ENCODE measurements at regions not wholly inside any gene's neighbourhood (a gene's known extent, or its start where the extent isn't known, plus 50 kb on each side); places are given as distances from the start of the nearest gene placed in this dataset.

GRCh38 chr10:85145966-85146365 lies 817.6 kb downstream of the CCSER2 start:
- Histone ChIP-seq H3K4me3 (ENCODE audit: low read depth, low read length) (no peak overlapping the region), H3K4me1 (ENCODE audit: control insufficient read depth in 1 of 2, insufficient read depth in 2 of 2, low read length in 2 of 2) (no peaks in the 10 kb centered on the region), H3K4ac (ENCODE audit: low read depth, low read length) (no peak overlapping the region), H3K9ac (ENCODE audit: low read length) (no peak overlapping the region), H4K91ac (ENCODE audit: low read depth, low read length) (no peak overlapping the region), H3K79me2 (ENCODE audit: control insufficient read depth, insufficient read depth, low read length, poor library complexity) (no peaks in the 10 kb centered on the region), H3K27me3 (ENCODE audit: insufficient read depth, low read length) (no peaks in the 10 kb centered on the region), H3K27ac (ENCODE audit: low read depth, low read length) (no peak overlapping the region), H4K12ac (ENCODE audit: low read depth, low read length) (no peak overlapping the region), H3K14ac (ENCODE audit: low read length) (no peak overlapping the region), H3K4me2 (ENCODE audit: low read length) (no peak overlapping the region), H3K9me3 (ENCODE audit: insufficient read depth, low read depth, low read length) (peaks cover 2% of the 10 kb centered on the region), H3K79me1 (ENCODE audit: low read length) (no peaks in the 10 kb centered on the region), H2AFZ (ENCODE audit: insufficient read depth, low read length, poor library complexity) (no peak overlapping the region), H2BK5ac (ENCODE audit: low read depth, low read length, poor library complexity) (no peak overlapping the region), H4K8ac (ENCODE audit: low read depth, low read length) (no peak overlapping the region), H3K36me3 (ENCODE audit: control insufficient read depth in 1 of 2, insufficient read depth in 2 of 2, low read length in 2 of 2) (no peaks in the 10 kb centered on the region), H2AK5ac (ENCODE audit: low read length) (no peak overlapping the region), H3K23ac (ENCODE audit: low read length) (no peak overlapping the region), H2BK12ac (ENCODE audit: low read length) (no peak overlapping the region), H2BK120ac (ENCODE audit: insufficient read depth, low read length, poor library complexity) (no peak overlapping the region), H3K18ac (ENCODE audit: low read length) (no peak overlapping the region)
- no peak for DNase-seq
- WGBS (ENCODE audit: extremely low coverage, insufficient coverage, insufficient read length): no CpG with 5 or more reads among the region's 5 CpGs

GRCh38 chr10:85147346-85148250 lies 819.2 kb downstream of the CCSER2 start:
- H4K12ac ChIP-seq (ENCODE audit: low read depth, low read length): no peak overlapping the region
- H3K36me3 ChIP-seq (ENCODE audit: control insufficient read depth in 1 of 2, insufficient read depth in 2 of 2, low read length in 2 of 2): no peaks in the 10 kb centered on the region
- no peak for DNase-seq
- H2BK12ac ChIP-seq (ENCODE audit: low read length): no peak overlapping the region
- H3K18ac ChIP-seq (ENCODE audit: low read length): no peak overlapping the region
- H3K9me3 ChIP-seq (ENCODE audit: insufficient read depth, low read depth, low read length): peaks cover 2% of the 10 kb centered on the region
- WGBS (ENCODE audit: extremely low coverage, insufficient coverage, insufficient read length): no CpG with 5 or more reads among the region's 1 CpG
- H3K9ac ChIP-seq (ENCODE audit: low read length): peak overlapping the region; percentile 40
- no peak overlapping the region for H3K4ac ChIP-seq (ENCODE audit: low read depth, low read length)
- H3K79me1 ChIP-seq (ENCODE audit: low read length): no peaks in the 10 kb centered on the region
- no peak overlapping the region for H2AK5ac ChIP-seq (ENCODE audit: low read length)
- H3K4me1 ChIP-seq (ENCODE audit: control insufficient read depth in 1 of 2, insufficient read depth in 2 of 2, low read length in 2 of 2): no peaks in the 10 kb centered on the region
- no peak overlapping the region for H2BK120ac ChIP-seq (ENCODE audit: insufficient read depth, low read length, poor library complexity)
- no peak overlapping the region for H2AFZ ChIP-seq (ENCODE audit: insufficient read depth, low read length, poor library complexity)
- no peak overlapping the region for H3K23ac ChIP-seq (ENCODE audit: low read length)
- H3K4me2 ChIP-seq (ENCODE audit: low read length): no peak overlapping the region
- H2BK5ac ChIP-seq (ENCODE audit: low read depth, low read length, poor library complexity): no peak overlapping the region
- H3K27ac ChIP-seq (ENCODE audit: low read depth, low read length): no peak overlapping the region
- H4K91ac ChIP-seq (ENCODE audit: low read depth, low read length): no peak overlapping the region
- H3K14ac ChIP-seq (ENCODE audit: low read length): no peak overlapping the region
- H3K79me2 ChIP-seq (ENCODE audit: control insufficient read depth, insufficient read depth, low read length, poor library complexity): no peaks in the 10 kb centered on the region
- no peaks in the 10 kb centered on the region for H3K27me3 ChIP-seq (ENCODE audit: insufficient read depth, low read length)
- no peak overlapping the region for H3K4me3 ChIP-seq (ENCODE audit: low read depth, low read length)
- H4K8ac ChIP-seq (ENCODE audit: low read depth, low read length): no peak overlapping the region

GRCh38 chr10:85148693-85149640 lies 820.6 kb downstream of the CCSER2 start:
- Histone ChIP-seq H3K18ac (ENCODE audit: low read length) (no peak overlapping the region), H3K9ac (ENCODE audit: low read length) (no peak overlapping the region), H3K23ac (ENCODE audit: low read length) (no peak overlapping the region), H2BK5ac (ENCODE audit: low read depth, low read length, poor library complexity) (no peak overlapping the region), H2BK12ac (ENCODE audit: low read length) (no peak overlapping the region), H2AFZ (ENCODE audit: insufficient read depth, low read length, poor library complexity) (no peak overlapping the region), H4K8ac (ENCODE audit: low read depth, low read length) (no peak overlapping the region), H3K4me1 (ENCODE audit: control insufficient read depth in 1 of 2, insufficient read depth in 2 of 2, low read length in 2 of 2) (no peaks in the 10 kb centered on the region), H3K27ac (ENCODE audit: low read depth, low read length) (no peak overlapping the region), H4K91ac (ENCODE audit: low read depth, low read length) (no peak overlapping the region), H3K36me3 (ENCODE audit: control insufficient read depth in 1 of 2, insufficient read depth in 2 of 2, low read length in 2 of 2) (no peaks in the 10 kb centered on the region), H2BK120ac (ENCODE audit: insufficient read depth, low read length, poor library complexity) (no peak overlapping the region), H2AK5ac (ENCODE audit: low read length) (no peak overlapping the region), H3K9me3 (ENCODE audit: insufficient read depth, low read depth, low read length) (peaks cover 2% of the 10 kb centered on the region), H3K27me3 (ENCODE audit: insufficient read depth, low read length) (no peaks in the 10 kb centered on the region), H3K14ac (ENCODE audit: low read length) (no peak overlapping the region), H3K4me2 (ENCODE audit: low read length) (no peak overlapping the region), H3K79me1 (ENCODE audit: low read length) (no peaks in the 10 kb centered on the region), H3K79me2 (ENCODE audit: control insufficient read depth, insufficient read depth, low read length, poor library complexity) (no peaks in the 10 kb centered on the region), H4K12ac (ENCODE audit: low read depth, low read length) (no peak overlapping the region), H3K4me3 (ENCODE audit: low read depth, low read length) (no peak overlapping the region), H3K4ac (ENCODE audit: low read depth, low read length) (no peak overlapping the region)
- DNase-seq: no peak
- no CpG with 5 or more reads among the region's 15 CpGs for WGBS (ENCODE audit: extremely low coverage, insufficient coverage, insufficient read length)

- H3K79me2 ChIP-seq (ENCODE audit: control insufficient read depth, insufficient read depth, low read length, poor library complexity): no peaks in the 10 kb centered on the region
- H3K9me3 ChIP-seq (ENCODE audit: insufficient read depth, low read depth, low read length): peaks cover 2% of the 10 kb centered on the region
- no peak overlapping the region for H2AK5ac ChIP-seq (ENCODE audit: low read length)
- no peaks in the 10 kb centered on the region for H3K79me1 ChIP-seq (ENCODE audit: low read length)
- H3K27me3 ChIP-seq (ENCODE audit: insufficient read depth, low read length): no peaks in the 10 kb centered on the region
- no peak overlapping the region for H4K91ac ChIP-seq (ENCODE audit: low read depth, low read length)
- no peak overlapping the region for H3K14ac ChIP-seq (ENCODE audit: low read length)
- DNase-seq: peak in 1 of 2 donors; percentile 31
- no peak overlapping the region for H3K4ac ChIP-seq (ENCODE audit: low read depth, low read length)
- H3K23ac ChIP-seq (ENCODE audit: low read length): no peak overlapping the region
- no peak overlapping the region for H2BK5ac ChIP-seq (ENCODE audit: low read depth, low read length, poor library complexity)
- no peaks in the 10 kb centered on the region for H3K36me3 ChIP-seq (ENCODE audit: control insufficient read depth in 1 of 2, insufficient read depth in 2 of 2, low read length in 2 of 2)
- H3K27ac ChIP-seq (ENCODE audit: low read depth, low read length): no peak overlapping the region
- H3K4me1 ChIP-seq (ENCODE audit: control insufficient read depth in 1 of 2, insufficient read depth in 2 of 2, low read length in 2 of 2): no peaks in the 10 kb centered on the region
- H3K18ac ChIP-seq (ENCODE audit: low read length): no peak overlapping the region
- no peak overlapping the region for H2BK120ac ChIP-seq (ENCODE audit: insufficient read depth, low read length, poor library complexity)
- no peak overlapping the region for H3K4me2 ChIP-seq (ENCODE audit: low read length)
- no peak overlapping the region for H3K9ac ChIP-seq (ENCODE audit: low read length)
- no CpG with 5 or more reads among the region's 2 CpGs for WGBS (ENCODE audit: extremely low coverage, insufficient coverage, insufficient read length)
- H2AFZ ChIP-seq (ENCODE audit: insufficient read depth, low read length, poor library complexity): no peak overlapping the region
- H4K12ac ChIP-seq (ENCODE audit: low read depth, low read length): no peak overlapping the region
- no peak overlapping the region for H2BK12ac ChIP-seq (ENCODE audit: low read length)
- H4K8ac ChIP-seq (ENCODE audit: low read depth, low read length): no peak overlapping the region
- no peak overlapping the region for H3K4me3 ChIP-seq (ENCODE audit: low read depth, low read length)
These were observed 821.4 kb downstream of the CCSER2 start for GRCh38 chr10:85149766-85150165.
